ENCODE measurements at regions not wholly inside any gene's neighbourhood (a gene's known extent, or its start where the extent isn't known, plus 50 kb on each side); places are given as distances from the start of the nearest gene placed in this dataset.
A peak's percentile ranks its signal among the peaks of the same experiment; 100 is the strongest.

GRCh38 chr6:143581835-143582480 is 70.4 kb upstream of the FUCA2 start (continued):
- TF ChIP-seq ZFP3 (CRISPR knock-in tag; IDR thresholded peaks at IDR 0.05) (no peak), TCF4 (CRISPR knock-in tag; IDR thresholded peaks at IDR 0.05; ENCODE audit: borderline replicate concordance) (no peak)

GRCh38 chr6:143579703-143580102 is 68.2 kb upstream of the FUCA2 start:
- TF ChIP-seq ESRRG (CRISPR knock-in tag; IDR thresholded peaks at IDR 0.05) (no peak), OSR1 (CRISPR knock-in tag; IDR thresholded peaks at IDR 0.05) (no peak), ZNF565 (CRISPR knock-in tag; conservative IDR thresholded peaks at IDR 0.05; ENCODE audit: low read depth) (no peak), PATZ1 (CRISPR knock-in tag; IDR thresholded peaks at IDR 0.05; ENCODE audit: borderline replicate concordance) (no peak), ARNTL (CRISPR knock-in tag; IDR thresholded peaks at IDR 0.05; ENCODE audit: borderline replicate concordance, low read depth) (no peak), ZFP30 (CRISPR knock-in tag; IDR thresholded peaks at IDR 0.05) (no peak), ZFP3 (CRISPR knock-in tag; IDR thresholded peaks at IDR 0.05) (no peak), BACH2 (CRISPR knock-in tag; IDR thresholded peaks at IDR 0.05; ENCODE audit: borderline replicate concordance) (no peak), CSRNP3 (CRISPR knock-in tag; IDR thresholded peaks at IDR 0.05) (no peak), TCF4 (CRISPR knock-in tag; IDR thresholded peaks at IDR 0.05; ENCODE audit: borderline replicate concordance) (no peak), PPARA (CRISPR knock-in tag; IDR thresholded peaks at IDR 0.05; ENCODE audit: borderline replicate concordance) (no peak), TSHZ2 (CRISPR knock-in tag; IDR thresholded peaks at IDR 0.05) (no peak), GLIS3 (CRISPR knock-in tag; IDR thresholded peaks at IDR 0.05) (no peak), ZC3H10 (CRISPR knock-in tag; IDR thresholded peaks at IDR 0.05) (no peak), RARB (CRISPR knock-in tag; IDR thresholded peaks at IDR 0.05) (no peak), POU6F1 (CRISPR knock-in tag; IDR thresholded peaks at IDR 0.05; ENCODE audit: borderline replicate concordance, low read depth) (no peak), CREB5 (CRISPR knock-in tag; IDR thresholded peaks at IDR 0.05; ENCODE audit: low read depth) (no peak), ZNF8 (CRISPR knock-in tag; IDR thresholded peaks at IDR 0.05) (no peak)
- ATAC-seq, result peak; percentile 78

GRCh38 chr6:143578054-143578453 is 66.5 kb upstream of the FUCA2 start:
- ATAC-seq, result no peak
- TF ChIP-seq CREB5 (CRISPR knock-in tag; IDR thresholded peaks at IDR 0.05; ENCODE audit: low read depth) (no peak), ARNTL (CRISPR knock-in tag; IDR thresholded peaks at IDR 0.05; ENCODE audit: borderline replicate concordance, low read depth) (no peak)
